ENCODE measurements at regions not wholly inside any gene's neighbourhood (a gene's known extent, or its start where the extent isn't known, plus 50 kb on each side); places are given as distances from the start of the nearest gene placed in this dataset.

DNA sequence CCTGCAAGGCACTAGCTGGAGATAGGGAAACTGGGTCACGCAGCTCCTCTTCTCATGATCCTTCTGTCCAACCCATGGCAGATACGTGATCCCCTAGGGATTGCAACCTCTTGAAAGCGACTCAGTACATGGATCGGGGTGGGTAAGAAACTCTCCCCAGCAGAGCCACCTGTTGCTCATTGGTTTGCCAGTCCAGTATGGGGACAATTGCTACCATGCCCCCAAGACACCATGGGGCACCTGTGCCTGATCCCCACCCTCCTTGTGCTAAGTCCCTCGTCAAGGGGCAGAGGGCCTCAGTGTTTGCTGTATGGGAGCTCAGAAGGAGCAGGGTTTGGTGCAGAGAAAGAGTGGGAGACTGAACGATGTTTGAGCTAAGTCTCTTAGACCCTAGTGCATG is 500.9 kb downstream of the ENC1 start:
- no peak for DNase-seq (ENCODE audit: insufficient read length)
- TF ChIP-seq POLR2AphosphoS5 (IDR thresholded peaks at IDR 0.05; ENCODE audit: low read depth, low read length) (no peak), TAF1 (IDR thresholded peaks at IDR 0.05; ENCODE audit: borderline replicate concordance, low read depth, low read length) (no peak), POLR2A (IDR thresholded peaks at IDR 0.05; ENCODE audit: low read depth, low read length) (no peak)
- FAIRE-seq: no peak

DNA sequence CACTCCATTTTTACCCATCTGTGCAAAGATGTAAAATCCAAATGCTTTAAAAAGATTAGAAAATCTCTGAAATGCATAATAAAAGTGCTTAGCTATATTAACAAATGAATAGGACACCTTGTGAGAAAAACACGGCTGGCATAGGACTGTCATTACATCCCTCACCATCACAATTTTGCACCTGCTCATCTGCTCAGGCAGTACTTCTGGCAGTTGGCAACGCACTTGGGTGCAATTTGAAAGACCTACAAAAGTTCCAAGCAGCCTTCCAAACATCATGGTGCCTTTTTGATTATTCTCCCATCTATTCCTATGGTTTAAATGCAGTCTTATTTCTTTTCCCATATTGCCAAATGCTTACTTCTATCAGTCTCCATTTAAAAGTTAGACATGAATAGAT is 501.8 kb downstream of the ENC1 start:
- no peak for DNase-seq (ENCODE audit: insufficient read length)
- no peak for FAIRE-seq
- no peak for TF ChIP-seq POLR2AphosphoS5 (IDR thresholded peaks at IDR 0.05; ENCODE audit: low read depth, low read length)

GRCh38 chr5:74136276-74136825 is 504.2 kb downstream of the ENC1 start:
- no peak for DNase-seq (ENCODE audit: insufficient read length)
- no peak for FAIRE-seq
- TF ChIP-seq POLR2AphosphoS5 (IDR thresholded peaks at IDR 0.05; ENCODE audit: low read depth, low read length) (no peak), TAF1 (IDR thresholded peaks at IDR 0.05; ENCODE audit: borderline replicate concordance, low read depth, low read length) (no peak), POLR2A (IDR thresholded peaks at IDR 0.05; ENCODE audit: low read depth, low read length) (no peak)

- no peak for FAIRE-seq
- TF ChIP-seq POLR2A (IDR thresholded peaks at IDR 0.05; ENCODE audit: low read depth, low read length) (no peak), TAF1 (IDR thresholded peaks at IDR 0.05; ENCODE audit: borderline replicate concordance, low read depth, low read length) (no peak), POLR2AphosphoS5 (IDR thresholded peaks at IDR 0.05; ENCODE audit: low read depth, low read length) (no peak)
- no peak for DNase-seq (ENCODE audit: insufficient read length)
Measured at GRCh38 chr5:74135033-74135432, 505.5 kb downstream of the ENC1 start.

- no peak for TF ChIP-seq POLR2AphosphoS5 (IDR thresholded peaks at IDR 0.05; ENCODE audit: low read depth, low read length)
- no peak for TF ChIP-seq TAF1 (IDR thresholded peaks at IDR 0.05; ENCODE audit: borderline replicate concordance, low read depth, low read length)
- TF ChIP-seq POLR2A (IDR thresholded peaks at IDR 0.05; ENCODE audit: low read depth, low read length): no peak
- no peak for DNase-seq (ENCODE audit: insufficient read length)
- no peak for FAIRE-seq
Measured at GRCh38 chr5:74132485-74132884, 506.5 kb downstream of the ARHGEF28 start.

GRCh38 chr5:74131250-74131649 is 505.3 kb downstream of the ARHGEF28 start:
- DNase-seq (ENCODE audit: insufficient read length): no peak
- no peak for TF ChIP-seq POLR2A (IDR thresholded peaks at IDR 0.05; ENCODE audit: low read depth, low read length)
- TF ChIP-seq TAF1 (IDR thresholded peaks at IDR 0.05; ENCODE audit: borderline replicate concordance, low read depth, low read length): no peak
- no peak for TF ChIP-seq POLR2AphosphoS5 (IDR thresholded peaks at IDR 0.05; ENCODE audit: low read depth, low read length)
- FAIRE-seq: no peak

- DNase-seq (ENCODE audit: insufficient read length): no peak
- TF ChIP-seq TAF1 (IDR thresholded peaks at IDR 0.05; ENCODE audit: borderline replicate concordance, low read depth, low read length) (no peak), POLR2A (IDR thresholded peaks at IDR 0.05; ENCODE audit: low read depth, low read length) (no peak), POLR2AphosphoS5 (IDR thresholded peaks at IDR 0.05; ENCODE audit: low read depth, low read length) (no peak)
- FAIRE-seq: no peak
Measured at GRCh38 chr5:74130155-74130897, 504.3 kb downstream of the ARHGEF28 start.

- TF ChIP-seq POLR2A (IDR thresholded peaks at IDR 0.05; ENCODE audit: low read depth, low read length) (no peak), POLR2AphosphoS5 (IDR thresholded peaks at IDR 0.05; ENCODE audit: low read depth, low read length) (no peak), TAF1 (IDR thresholded peaks at IDR 0.05; ENCODE audit: borderline replicate concordance, low read depth, low read length) (no peak)
- DNase-seq (ENCODE audit: insufficient read length): no peak
- no peak for FAIRE-seq
Measured at GRCh38 chr5:74127381-74128320, 501.7 kb downstream of the ARHGEF28 start.

GRCh38 chr5:74126294-74126693 is 500.3 kb downstream of the ARHGEF28 start:
- no peak for DNase-seq (ENCODE audit: insufficient read length)
- FAIRE-seq: no peak
- no peak for TF ChIP-seq POLR2A (IDR thresholded peaks at IDR 0.05; ENCODE audit: low read depth, low read length)
- TF ChIP-seq TAF1 (IDR thresholded peaks at IDR 0.05; ENCODE audit: borderline replicate concordance, low read depth, low read length): no peak
- no peak for TF ChIP-seq POLR2AphosphoS5 (IDR thresholded peaks at IDR 0.05; ENCODE audit: low read depth, low read length)

DNA sequence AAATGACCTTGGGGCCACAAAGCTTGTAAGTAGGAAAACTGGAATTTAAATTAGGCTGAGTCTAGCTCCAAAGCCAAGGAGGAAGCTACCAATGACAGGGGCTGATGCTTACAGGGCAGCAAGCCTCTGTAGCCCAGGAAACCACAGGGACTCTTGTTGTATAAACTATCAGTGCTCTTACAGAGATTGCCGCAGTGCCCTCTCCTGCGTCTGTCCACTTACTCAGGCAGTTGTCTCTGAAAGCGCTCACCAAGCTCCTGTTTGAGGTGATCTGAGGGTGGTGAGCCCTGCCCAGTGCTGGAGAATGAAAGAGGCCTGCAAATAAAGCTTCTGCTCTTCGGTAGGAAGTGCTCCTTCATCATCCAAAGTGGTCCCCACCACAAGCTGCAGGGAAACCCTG is 498.8 kb downstream of the ARHGEF28 start:
- no peak for DNase-seq (ENCODE audit: insufficient read length)

GRCh38 chr5:74123929-74124328 is 497.9 kb downstream of the ARHGEF28 start:
- no peak for FAIRE-seq
- TF ChIP-seq POLR2AphosphoS5 (IDR thresholded peaks at IDR 0.05; ENCODE audit: low read depth, low read length): no peak
- TF ChIP-seq TAF1 (IDR thresholded peaks at IDR 0.05; ENCODE audit: borderline replicate concordance, low read depth, low read length): no peak
- no peak for TF ChIP-seq POLR2A (IDR thresholded peaks at IDR 0.05; ENCODE audit: low read depth, low read length)
- no peak for DNase-seq (ENCODE audit: insufficient read length)

More for the DNA sequence above, 498.8 kb downstream of the ARHGEF28 start:
- TF ChIP-seq TAF1 (IDR thresholded peaks at IDR 0.05; ENCODE audit: borderline replicate concordance, low read depth, low read length): no peak
- no peak for FAIRE-seq
